A549 (cell line): ENCODE measurements at regions not wholly inside any gene's neighbourhood (a gene's known extent, or its start where the extent isn't known, plus 50 kb on each side); places are given as distances from the start of the nearest gene placed in this dataset.

Experiments used
- ATAC-seq, 2 experiments: fragments of 200-7000 bp in 1 of 2; fragments of >200 bp in 1 of 2; cut with Nextera tagmentation in 1 of 2; cut with Tn5 transposase in 1 of 2; 3 replicates each; pipeline versions ENCODE4 v1.8.0 to v1.9.1; 2018 to 2020; ENCODE audit warnings: mild to moderate bottlenecking in 1 of 2, moderate library complexity in 1 of 2
- CTCF ChIA-PET: fragments of 300-600 bp; sonication (Branson Sonifier 250); formaldehyde crosslinking; extraction: SDS; loops from one replicate; lab custom pipeline; 2021; ENCODE audit warnings: antibody characterized with exemption, inconsistent platforms; lab: Yijun Ruan, JAX
- POLR2A ChIA-PET: fragments of 350-600 bp; formaldehyde crosslinking; extraction: SDS; loops from one replicate; lab custom pipeline; 2021; ENCODE audit warnings: antibody characterized with exemption, inconsistent platforms; lab: Yijun Ruan, JAX
- DNase-seq, 2 experiments: peaks; one replicate each; pipeline versions ENCODE4 v3.0.0 to v3.0.0-alpha.2; 2011 to 2016; ENCODE audit warnings: low read depth in 1 of 2, low spot score in 1 of 2
- FAIRE-seq: peaks from 2 replicates; lab custom pipeline; 2011; peaks lifted over from hg19 to GRCh38; lab: Jason Lieb, UNC
- H3K27ac ChIP-seq, 2 experiments: fragments of >200 bp; sonication (Bioruptor Twin); formaldehyde crosslinking; 3 replicates each; pipeline ENCODE4 v1.5.1; 2016 to 2017
- H3K4me1 ChIP-seq: fragments of >200 bp; sonication (Bioruptor Twin); formaldehyde crosslinking; 3 replicates; pipeline ENCODE4 v1.6.1; 2016
- H3K4me2 ChIP-seq: fragments of >200 bp; sonication (Bioruptor Twin); formaldehyde crosslinking; 3 replicates; pipeline ENCODE4 v1.6.1; 2016
- H3K4me3 ChIP-seq: fragments of >200 bp; sonication (Bioruptor Twin); formaldehyde crosslinking; 3 replicates; pipeline ENCODE4 v1.5.1; 2016
- H3K9me3 ChIP-seq: fragments of >200 bp; sonication (Bioruptor Twin); formaldehyde crosslinking; 3 replicates; pipeline ENCODE4 v1.6.1; 2016
- BHLHE40 ChIP-seq: IDR thresholded peaks from 2 replicates; pipeline ENCODE4 v1.6.1; 2012; ENCODE audit warnings: low read depth, low read length, inconsistent platforms
- CEBPB ChIP-seq, 2 experiments: fragments of >200 bp in 1 of 2; sonication (Bioruptor Twin) in 1 of 2; formaldehyde crosslinking in 1 of 2; IDR thresholded peaks; 2 replicates each; pipeline ENCODE4 v1.6.1; 2012 to 2016
- CTCF ChIP-seq: fragments of >200 bp; sonication (Bioruptor Twin); formaldehyde crosslinking; IDR thresholded peaks from 3 replicates; pipeline ENCODE4 v1.5.1; 2016
- EHMT2 ChIP-seq: fragments of 200-600 bp; sonication (generic); IDR thresholded peaks from 2 replicates; pipeline ENCODE4 v1.6.1; 2016; ENCODE audit warnings: antibody characterized with exemption, low read depth, mild to moderate bottlenecking, moderate library complexity
- FOSB ChIP-seq: fragments of 250-450 bp; sonication (Bioruptor Pico); IDR thresholded peaks from 2 replicates; pipeline ENCODE4 v1.5.0; 2020; ENCODE audit warnings: mild to moderate bottlenecking, moderate library complexity
- FOSL2 ChIP-seq, 2 experiments: fragments of 450-650 bp in 1 of 2; fragments of >200 bp in 1 of 2; sonication (Bioruptor Twin) in 1 of 2; formaldehyde crosslinking; IDR thresholded peaks; 2 replicates each; pipeline versions ENCODE4 v1.5.0 to v1.6.1; 2016 to 2020; ENCODE audit warnings: mild to moderate bottlenecking in 1 of 2, moderate library complexity in 1 of 2
- HES2 ChIP-seq: fragments of >200 bp; sonication (Bioruptor Twin); formaldehyde crosslinking; IDR thresholded peaks from 2 replicates; pipeline ENCODE4 v1.6.1; 2016
- JUN ChIP-seq, 2 experiments: fragments of >200 bp; sonication (Bioruptor Twin); formaldehyde crosslinking; IDR thresholded peaks; 2 replicates in 1 of 2; 3 replicates in 1 of 2; pipeline ENCODE4 v1.6.1; 2016 to 2017
- KDM1A ChIP-seq: fragments of 200-600 bp; sonication (generic); IDR thresholded peaks from 2 replicates; pipeline ENCODE4 v1.6.1; 2016; ENCODE audit warnings: low read depth, mild to moderate bottlenecking
- PBX3 ChIP-seq: IDR thresholded peaks from 2 replicates; pipeline ENCODE4 v1.6.1; 2012
- POLR2A ChIP-seq: IDR thresholded peaks from 2 replicates; pipeline ENCODE4 v1.6.1; 2012; ENCODE audit warnings: mild to moderate bottlenecking, low read length
- SMC3 ChIP-seq: fragments of >200 bp; sonication (Bioruptor Twin); formaldehyde crosslinking; IDR thresholded peaks from 3 replicates; pipeline ENCODE4 v1.6.1; 2018; ENCODE audit warnings: inconsistent platforms
- ZC3H11A ChIP-seq: fragments of 450-650 bp; IDR thresholded peaks from 2 replicates; pipeline ENCODE4 v1.6.1; 2014; ENCODE audit warnings: antibody characterized with exemption, mild to moderate bottlenecking
- WGBS: methylation state at CpG from one replicate; pipeline ENCODE4 v1.1.6; 2017; ENCODE audit errors: missing lambda C conversion rate; 5-methylcytosine and 5-hydroxymethylcytosine counted together
- TF ChIP-seq, protein P1 (sequence below): IDR thresholded peaks from 2 replicates; pipeline ENCODE4 v1.6.1; 2012

DNA sequence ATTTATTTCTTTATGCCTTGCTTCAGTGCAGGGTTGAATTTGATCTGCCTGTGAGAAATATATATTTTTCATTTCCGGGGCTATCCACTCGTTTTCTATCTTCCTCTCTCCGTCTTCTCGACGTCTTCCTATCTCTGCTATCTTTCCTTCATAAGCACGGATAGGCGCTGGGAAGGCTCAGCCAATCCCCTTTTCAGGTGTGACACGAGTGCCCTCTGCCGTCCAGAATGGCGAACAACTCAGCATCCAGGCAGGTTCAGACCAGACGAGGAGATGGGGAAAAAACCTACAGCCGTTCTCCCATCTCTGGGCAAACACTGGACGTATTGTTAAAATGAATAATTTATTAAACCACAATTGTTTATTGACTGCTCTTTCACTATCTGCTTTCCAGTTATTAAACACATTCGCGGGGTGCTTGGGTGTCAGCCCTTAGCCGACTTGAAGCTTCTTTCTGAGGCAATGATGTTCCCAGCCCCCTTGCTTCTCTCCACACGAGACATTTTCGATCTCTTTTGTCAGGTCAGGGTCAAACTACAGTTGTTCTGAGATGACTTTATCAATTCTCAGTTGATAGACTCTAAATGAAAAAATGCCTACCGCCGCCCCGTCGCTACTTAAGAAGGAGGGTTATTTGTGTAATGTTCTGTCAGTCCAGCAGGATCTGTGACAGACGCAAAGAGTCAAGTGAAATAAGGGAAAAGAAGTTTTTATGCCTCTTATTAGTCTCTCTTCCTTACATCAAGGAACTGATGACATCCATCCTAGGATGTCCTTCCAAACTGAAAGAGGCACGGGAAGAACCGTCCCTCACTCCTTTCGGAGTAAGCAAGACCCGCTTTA, 96.3 kb upstream of the NOCT start (continued):
- peak; percentile 73 for TF ChIP-seq CTCF
- no peak for TF ChIP-seq CEBPB (IDR thresholded peaks at IDR 0.05)
- TF ChIP-seq EHMT2, result no peak
- TF ChIP-seq HES2, result no peak
- TF ChIP-seq SMC3, result peak; percentile 70
- no peak for TF ChIP-seq FOSL2 (IDR thresholded peaks at IDR 0.05)
- no peak for TF ChIP-seq FOSL2 (CRISPR knock-in tag; IDR thresholded peaks at IDR 0.05)
- TF ChIP-seq, all 56 proteins: peak for 3

- no peak for FAIRE-seq
- POLR2A ChIA-PET, result no interaction called here
Observed at GRCh38 chr4:138918169-138918869, 97.3 kb upstream of the NOCT start.

More at GRCh38 chr4:138918169-138918869, 97.3 kb upstream of the NOCT start:
- ATAC-seq, result no peak
- no peak overlapping the region for H3K4me3 ChIP-seq
- H3K4me2 ChIP-seq, result peak overlapping the region; percentile 67; the same call in 1 of the 3 replicates
- H3K9me3 ChIP-seq, result no peaks in the 10 kb centered on the region
- no peak for DNase-seq
- CTCF ChIA-PET, result interaction anchor here (0.7 to 1.7 kb wide), 3 partner anchors 9 to 238 kb away, joined by 4 to 5 read pairs (median 4); no protein-coding TSS in a partner anchor
- H3K4me1 ChIP-seq, result peaks cover under 1% of the 10 kb centered on the region; the same call in 2 of the 3 replicates
- TF ChIP-seq, protein P1, sequence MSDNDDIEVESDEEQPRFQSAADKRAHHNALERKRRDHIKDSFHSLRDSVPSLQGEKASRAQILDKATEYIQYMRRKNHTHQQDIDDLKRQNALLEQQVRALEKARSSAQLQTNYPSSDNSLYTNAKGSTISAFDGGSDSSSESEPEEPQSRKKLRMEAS, result no peak
- TF ChIP-seq JUN (IDR thresholded peaks at IDR 0.05) (no peak), BHLHE40 (no peak), KDM1A (no peak), CTCF (no peak), ZC3H11A (no peak), FOSB (CRISPR knock-in tag) (no peak), PBX3 (no peak), POLR2A (no peak)
- H3K27ac ChIP-seq, result no peak overlapping the region
- WGBS, result 72% methylated on average over 15 of the region's 15 CpGs
